Duodenal mucosa (tissue), 2 donors: ENCODE measurements at regions not wholly inside any gene's neighbourhood (a gene's known extent, or its start where the extent isn't known, plus 50 kb on each side); places are given as distances from the start of the nearest gene placed in this dataset.

Experiments
- H3K27ac ChIP-seq: one replicate; pipeline ENCODE4 v1.7.0; 2013; ENCODE audit warnings: low read depth, low read length
- H3K27me3 ChIP-seq, 2 donors: one replicate each; pipeline ENCODE4 v1.7.0; 2013; ENCODE audit warnings: low read length in 2 of 2, control low read depth in 1 of 2; ENCODE audit not compliant: insufficient read depth in 2 of 2, control insufficient read depth in 1 of 2
- H3K36me3 ChIP-seq, 2 donors: one replicate each; pipeline ENCODE4 v1.7.0; 2013; ENCODE audit warnings: low read length in 2 of 2, control low read depth in 1 of 2; ENCODE audit not compliant: insufficient read depth in 2 of 2, control insufficient read depth in 1 of 2
- H3K4me1 ChIP-seq, 2 donors: one replicate each; pipeline ENCODE4 v1.7.0; 2013; ENCODE audit warnings: low read length in 2 of 2, control low read depth in 1 of 2; ENCODE audit not compliant: insufficient read depth in 2 of 2, control insufficient read depth in 1 of 2
- H3K4me3 ChIP-seq, 2 donors: one replicate each; pipeline ENCODE4 v1.7.0; 2013; ENCODE audit warnings: low read length in 2 of 2, low read depth in 1 of 2
- H3K9ac ChIP-seq, 2 donors: one replicate each; pipeline ENCODE4 v1.7.0; 2013; ENCODE audit warnings: low read length in 2 of 2, low read depth in 1 of 2
- H3K9me3 ChIP-seq, 2 donors: one replicate each; pipeline ENCODE4 v1.7.0; 2013; ENCODE audit warnings: low read length in 2 of 2, control low read depth in 1 of 2; ENCODE audit not compliant: control insufficient read depth in 1 of 2

DNA sequence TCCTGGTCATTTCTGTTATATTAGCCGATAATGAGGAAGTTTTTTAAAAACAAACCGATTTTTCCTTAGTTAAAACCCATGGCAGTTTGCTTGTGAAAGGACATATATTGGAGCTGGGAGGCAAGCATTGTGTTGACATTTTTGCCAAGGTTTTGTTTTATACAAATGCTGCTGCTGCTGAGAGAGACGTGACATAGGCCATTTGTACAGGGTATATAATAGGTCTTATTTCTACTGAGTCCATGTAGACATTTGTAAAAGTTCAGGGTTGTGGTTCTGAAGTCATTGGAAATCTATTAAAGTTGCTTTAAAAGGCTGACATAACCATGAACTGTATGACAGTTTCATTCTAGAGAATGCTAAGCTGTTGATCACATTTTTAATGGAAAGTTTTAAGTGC lies 424.0 kb upstream of the FANCL start:
- H3K9ac ChIP-seq = no peak overlapping the region
- H3K27me3 ChIP-seq = no peaks in the 10 kb centered on the region
- H3K4me1 ChIP-seq = no peaks in the 10 kb centered on the region
- H3K36me3 ChIP-seq = no peaks in the 10 kb centered on the region
- no peak overlapping the region for H3K27ac ChIP-seq
- no peak overlapping the region for H3K4me3 ChIP-seq
- no peaks in the 10 kb centered on the region for H3K9me3 ChIP-seq

DNA sequence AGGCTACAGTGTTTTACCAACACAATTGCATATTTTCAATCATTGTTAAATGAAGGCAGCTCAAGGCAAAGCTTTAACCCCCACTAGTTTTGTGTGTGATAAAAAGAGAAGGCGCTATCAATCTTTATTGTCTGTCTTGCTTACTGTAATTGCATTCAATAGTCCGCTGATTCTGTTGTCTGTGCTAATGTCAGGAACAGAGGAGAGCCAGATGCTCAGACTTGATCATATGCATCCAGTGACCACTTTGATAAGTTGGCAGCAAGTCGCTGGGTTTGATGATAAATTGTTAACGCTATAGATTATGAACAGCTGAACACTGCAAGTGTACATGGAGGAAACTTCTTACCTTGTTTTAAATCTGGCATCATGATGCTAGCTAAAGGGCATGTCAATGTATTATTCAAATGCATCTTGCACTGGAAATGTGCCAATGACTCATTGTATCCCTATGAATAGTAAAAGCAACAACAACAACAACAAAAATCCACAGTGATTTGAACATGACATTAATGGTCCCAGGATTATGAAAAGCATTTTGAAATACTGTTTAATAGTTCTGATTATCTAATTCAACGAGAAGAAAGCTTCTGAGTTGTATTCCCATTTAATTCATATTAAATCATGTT lies 423.5 kb upstream of the FANCL start:
- no peaks in the 10 kb centered on the region for H3K9me3 ChIP-seq
- H3K27me3 ChIP-seq = no peaks in the 10 kb centered on the region
- no peak overlapping the region for H3K27ac ChIP-seq
- no peak overlapping the region for H3K4me3 ChIP-seq
- H3K36me3 ChIP-seq = no peaks in the 10 kb centered on the region
- no peak overlapping the region for H3K9ac ChIP-seq
- H3K4me1 ChIP-seq = no peaks in the 10 kb centered on the region

DNA sequence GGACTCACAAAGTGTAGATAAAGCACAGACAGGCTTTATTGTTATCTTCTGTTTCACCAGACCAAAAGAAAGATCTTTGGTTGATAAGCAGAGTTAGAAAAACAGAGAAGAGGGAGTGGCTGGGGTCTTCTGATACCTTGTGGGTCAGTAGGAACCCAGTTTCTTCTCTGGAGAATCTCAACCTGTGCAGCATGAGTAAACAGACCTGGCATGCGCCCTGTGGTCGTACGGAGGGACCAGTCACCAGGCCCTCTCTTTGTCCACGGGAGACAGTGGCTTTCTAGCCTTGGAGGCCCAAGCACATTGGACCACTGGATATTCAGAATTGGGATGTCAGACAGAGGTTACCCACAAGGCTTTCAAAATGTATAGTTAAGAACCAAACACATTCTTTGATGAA lies 418.9 kb upstream of the FANCL start:
- Histone ChIP-seq H3K4me1 (no peaks in the 10 kb centered on the region), H3K36me3 (no peaks in the 10 kb centered on the region), H3K4me3 (no peak overlapping the region), H3K9me3 (no peaks in the 10 kb centered on the region), H3K27me3 (no peaks in the 10 kb centered on the region), H3K27ac (no peak overlapping the region), H3K9ac (no peak overlapping the region)

DNA sequence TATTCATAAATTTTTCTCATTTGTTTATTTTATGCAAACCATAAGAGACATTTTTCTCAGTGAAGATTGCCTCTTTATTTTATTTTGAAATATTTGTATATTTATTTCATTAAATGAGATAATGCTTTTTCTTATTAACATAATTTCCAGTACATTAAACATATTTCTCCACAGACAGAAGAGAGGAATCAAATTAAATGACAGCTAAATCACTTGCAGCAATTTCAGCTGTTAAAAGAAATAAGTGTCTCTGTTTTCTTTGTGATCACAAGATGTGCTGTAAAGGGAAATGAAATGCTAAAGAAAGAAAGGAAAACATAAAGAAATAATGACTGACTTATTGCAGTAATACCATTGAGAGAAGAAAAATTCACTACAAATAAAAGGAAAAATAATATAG lies 414.0 kb upstream of the FANCL start:
- no peak overlapping the region for H3K27ac ChIP-seq
- H3K27me3 ChIP-seq = no peaks in the 10 kb centered on the region
- H3K4me1 ChIP-seq = no peaks in the 10 kb centered on the region
- no peaks in the 10 kb centered on the region for H3K36me3 ChIP-seq
- H3K4me3 ChIP-seq = no peak overlapping the region
- no peak overlapping the region for H3K9ac ChIP-seq
- H3K9me3 ChIP-seq = no peaks in the 10 kb centered on the region

DNA sequence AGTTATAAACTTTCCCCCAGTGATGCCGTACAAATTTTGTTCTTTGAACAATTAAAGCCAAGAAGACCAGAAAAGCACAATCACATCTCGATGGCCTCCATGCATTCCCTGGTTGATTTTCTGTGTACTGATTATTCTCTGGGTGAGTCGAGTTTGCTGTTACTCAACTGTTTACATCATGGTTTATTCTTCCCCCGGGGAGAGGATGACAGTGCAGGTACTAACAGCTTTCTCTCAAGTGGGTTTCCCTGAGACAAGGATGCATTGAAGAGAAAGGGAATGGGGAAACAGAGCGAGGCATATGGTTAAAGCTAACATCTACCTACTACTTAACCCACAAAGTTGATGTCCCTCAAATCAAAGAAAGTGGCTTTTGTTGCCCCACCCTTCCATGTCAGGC lies 410.8 kb upstream of the FANCL start:
- no peaks in the 10 kb centered on the region for H3K27me3 ChIP-seq
- no peaks in the 10 kb centered on the region for H3K9me3 ChIP-seq
- no peak overlapping the region for H3K9ac ChIP-seq
- no peak overlapping the region for H3K4me3 ChIP-seq
- no peaks in the 10 kb centered on the region for H3K36me3 ChIP-seq
- no peaks in the 10 kb centered on the region for H3K4me1 ChIP-seq
- H3K27ac ChIP-seq = no peak overlapping the region

DNA sequence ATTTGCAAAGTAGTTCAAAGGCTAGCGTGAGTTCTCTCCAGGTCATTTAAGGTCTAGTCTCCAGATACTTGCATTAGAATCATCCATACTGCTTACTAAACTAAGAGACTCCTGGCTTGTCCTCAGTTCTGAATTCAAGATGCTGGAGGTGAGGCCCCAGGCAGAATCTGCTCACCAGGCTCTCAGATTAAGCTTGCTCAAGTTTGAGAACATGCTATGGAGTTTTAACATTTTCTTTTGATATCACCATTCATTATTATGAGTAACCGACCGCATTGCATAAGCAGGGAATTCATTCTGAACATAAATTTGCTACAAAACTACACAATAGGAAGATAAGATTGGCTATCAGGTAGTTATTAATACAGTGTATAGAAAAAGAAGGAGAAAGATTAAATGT lies 409.7 kb upstream of the FANCL start:
- no peak overlapping the region for H3K4me3 ChIP-seq
- H3K9me3 ChIP-seq = no peaks in the 10 kb centered on the region
- no peaks in the 10 kb centered on the region for H3K4me1 ChIP-seq
- H3K27me3 ChIP-seq = no peaks in the 10 kb centered on the region
- H3K27ac ChIP-seq = no peak overlapping the region
- H3K36me3 ChIP-seq = no peaks in the 10 kb centered on the region
- H3K9ac ChIP-seq = no peak overlapping the region

DNA sequence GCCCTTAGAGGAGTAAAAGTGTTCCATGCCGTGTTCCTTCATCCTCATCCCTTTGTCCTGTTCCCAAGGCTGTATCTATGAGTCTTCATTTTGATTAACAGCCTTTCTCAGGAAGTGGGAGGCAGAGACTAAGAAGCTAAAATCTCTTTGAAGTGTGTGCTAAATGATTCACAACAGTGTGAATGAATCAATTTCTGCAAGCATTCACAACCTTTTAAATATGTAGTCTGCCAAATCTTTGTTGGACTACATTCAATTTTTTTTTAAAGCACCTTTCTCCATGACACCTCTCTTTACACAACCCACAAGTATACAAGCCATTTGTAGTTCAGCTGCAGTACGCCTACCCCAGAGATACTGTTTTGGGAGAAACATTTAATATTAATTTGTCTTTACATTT lies 408.6 kb upstream of the FANCL start:
- Histone ChIP-seq H3K4me1 (no peaks in the 10 kb centered on the region), H3K27ac (no peak overlapping the region), H3K9me3 (no peaks in the 10 kb centered on the region), H3K36me3 (no peaks in the 10 kb centered on the region), H3K27me3 (peaks cover 0 to 1% of the 10 kb centered on the region in 2 donors), H3K9ac (no peak overlapping the region), H3K4me3 (no peak overlapping the region)

DNA sequence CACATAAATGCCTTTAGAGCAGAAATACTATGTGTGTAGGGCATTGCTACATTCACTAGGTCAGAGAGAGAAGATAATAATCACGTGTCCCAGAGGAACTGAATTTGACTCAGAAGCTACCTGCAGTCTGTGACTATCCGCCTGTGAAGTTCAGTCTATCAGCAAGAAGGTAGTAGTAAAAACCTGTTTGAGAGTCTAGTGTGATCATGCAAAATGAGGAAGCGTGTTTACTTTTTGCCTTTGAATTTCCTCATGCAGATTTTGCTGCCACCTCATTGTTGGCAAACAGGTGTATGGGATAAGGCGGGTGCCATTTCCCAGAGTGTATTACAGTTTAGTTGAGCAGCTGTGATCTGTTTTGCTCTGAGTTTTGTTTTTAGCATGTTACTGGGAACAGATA lies 403.9 kb upstream of the FANCL start:
- Histone ChIP-seq H3K9ac (no peak overlapping the region), H3K9me3 (no peaks in the 10 kb centered on the region), H3K27me3 (peaks cover 0 to 3% of the 10 kb centered on the region in 2 donors), H3K4me1 (no peaks in the 10 kb centered on the region), H3K27ac (no peak overlapping the region), H3K36me3 (no peaks in the 10 kb centered on the region), H3K4me3 (no peak overlapping the region)

DNA sequence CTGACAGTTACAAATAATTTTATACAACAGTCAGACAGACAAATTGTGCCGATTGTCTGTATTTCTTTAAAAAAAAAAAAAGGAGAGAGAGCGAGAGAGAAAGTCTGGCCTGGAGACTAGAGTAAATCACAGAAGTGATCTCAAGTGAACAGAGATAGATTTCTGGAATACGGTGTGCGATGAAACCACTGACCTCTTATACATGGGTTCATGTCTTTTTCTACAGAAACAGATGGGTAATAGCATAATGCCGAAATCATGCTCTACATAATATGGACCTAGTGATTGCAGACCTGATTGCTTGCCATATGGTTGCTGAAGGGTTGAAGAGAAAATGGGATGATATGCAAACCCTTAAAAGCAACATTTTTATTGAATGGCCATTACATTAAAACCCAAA lies 403.3 kb upstream of the FANCL start:
- H3K4me3 ChIP-seq = no peak overlapping the region
- H3K9ac ChIP-seq = no peak overlapping the region
- peaks cover 0 to 3% of the 10 kb centered on the region in 2 donors for H3K27me3 ChIP-seq
- H3K4me1 ChIP-seq = no peaks in the 10 kb centered on the region
- no peak overlapping the region for H3K27ac ChIP-seq
- H3K9me3 ChIP-seq = no peaks in the 10 kb centered on the region
- no peaks in the 10 kb centered on the region for H3K36me3 ChIP-seq

DNA sequence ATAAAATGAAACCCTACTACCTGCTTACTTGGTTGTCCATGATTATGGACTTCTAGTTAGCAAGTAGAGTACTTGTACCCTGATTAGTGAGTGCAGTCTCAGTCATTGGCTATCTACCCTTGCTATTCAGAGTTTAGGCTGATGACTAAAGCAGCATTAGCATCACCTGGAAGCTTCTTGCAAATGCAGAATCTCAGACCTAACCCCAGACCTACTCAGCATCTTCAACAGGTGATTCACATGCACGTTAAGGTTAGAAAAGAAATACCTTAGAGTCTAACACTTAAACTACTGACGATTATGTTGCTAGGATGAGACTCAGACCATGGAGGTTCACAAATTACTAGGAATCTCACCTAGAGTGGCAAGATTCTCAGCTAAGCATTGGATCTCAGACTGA lies 399.9 kb upstream of the FANCL start:
- H3K9ac ChIP-seq = no peak overlapping the region
- no peak overlapping the region for H3K27ac ChIP-seq
- peaks cover 0 to 3% of the 10 kb centered on the region in 2 donors for H3K27me3 ChIP-seq
- H3K36me3 ChIP-seq = no peaks in the 10 kb centered on the region
- H3K4me3 ChIP-seq = no peak overlapping the region
- no peaks in the 10 kb centered on the region for H3K4me1 ChIP-seq
- no peaks in the 10 kb centered on the region for H3K9me3 ChIP-seq

DNA sequence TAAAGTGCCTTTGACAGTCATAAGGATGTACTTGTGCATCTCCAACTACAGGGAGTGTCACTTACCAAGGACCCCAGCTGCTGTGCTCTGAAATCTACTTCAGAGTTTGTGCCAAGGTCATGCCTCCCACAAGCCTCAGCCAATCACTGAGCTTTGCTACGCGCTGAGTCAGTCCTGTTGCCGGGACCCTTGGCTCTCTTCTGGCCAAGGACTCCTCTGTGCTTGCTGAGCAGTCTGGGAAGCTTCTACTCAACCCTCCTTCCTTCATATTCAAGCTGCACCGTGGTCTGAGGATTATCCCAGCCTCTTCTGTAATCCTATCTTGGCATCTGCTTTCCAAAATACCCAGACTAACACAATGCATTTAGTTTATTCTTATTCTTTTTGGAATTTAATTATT lies 398.9 kb upstream of the FANCL start:
- no peak overlapping the region for H3K27ac ChIP-seq
- no peaks in the 10 kb centered on the region for H3K9me3 ChIP-seq
- H3K4me3 ChIP-seq = no peak overlapping the region
- peaks cover 0 to 3% of the 10 kb centered on the region in 2 donors for H3K27me3 ChIP-seq
- H3K36me3 ChIP-seq = no peaks in the 10 kb centered on the region
- no peaks in the 10 kb centered on the region for H3K4me1 ChIP-seq
- H3K9ac ChIP-seq = no peak overlapping the region
